Subcutaneous abdominal adipose tissue (tissue), 5 donors: ENCODE measurements at regions not wholly inside any gene's neighbourhood (a gene's known extent, or its start where the extent isn't known, plus 50 kb on each side); places are given as distances from the start of the nearest gene placed in this dataset.
"Not testable (repeated sequence)": the region's sequence is repeated elsewhere in the genome, so short reads cannot be mapped to it uniquely, and the experiment has no call there.

Experiments used
- H3K27ac ChIP-seq: one replicate; pipeline ENCODE4 v1.7.0; 2013; ENCODE audit warnings: low read depth, mild to moderate bottlenecking, inconsistent platforms, low read length, moderate library complexity
- H3K27me3 ChIP-seq, 5 donors: one replicate each; pipeline ENCODE4 v1.7.0; 2013; ENCODE audit warnings: low read length in 5 of 5, inconsistent platforms in 1 of 5; ENCODE audit not compliant: control insufficient read depth in 5 of 5, insufficient read depth in 4 of 5
- H3K36me3 ChIP-seq, 5 donors: one replicate each; pipeline ENCODE4 v1.7.0; 2013; ENCODE audit warnings: low read length in 5 of 5; ENCODE audit not compliant: control insufficient read depth in 5 of 5, insufficient read depth in 5 of 5
- H3K4me1 ChIP-seq, 5 donors: one replicate each; pipeline ENCODE4 v1.7.0; 2013; ENCODE audit warnings: low read length in 5 of 5, mild to moderate bottlenecking in 3 of 5, moderate library complexity in 1 of 5; ENCODE audit not compliant: control insufficient read depth in 5 of 5, insufficient read depth in 5 of 5
- H3K4me3 ChIP-seq, 5 donors: one replicate each; pipeline ENCODE4 v1.7.0; 2013; ENCODE audit warnings: low read length in 5 of 5, low read depth in 1 of 5
- H3K9ac ChIP-seq, 5 donors: one replicate each; pipeline ENCODE4 v1.7.0; 2013; ENCODE audit warnings: low read length in 5 of 5, mild to moderate bottlenecking in 4 of 5, moderate library complexity in 3 of 5
- H3K9me3 ChIP-seq, 5 donors: one replicate each; pipeline ENCODE4 v1.7.0; 2013; ENCODE audit warnings: low read length in 5 of 5; ENCODE audit not compliant: control insufficient read depth in 5 of 5
- donor health status: healthy.
- donor health status: healthy.
- donor health status: healthy.
- donor health status: healthy.
- donor health status: healthy.

GRCh38 chr17:20922128-20922670 is 120.6 kb downstream of the USP22 start:
- Histone ChIP-seq H3K4me1 (peaks cover 0 to 2% (median 0%) of the 10 kb centered on the region in 5 donors), H3K4me3 (no peak overlapping the region), H3K27me3 (no peaks in the 10 kb centered on the region), H3K9ac (no peak overlapping the region), H3K36me3 (no peaks in the 10 kb centered on the region), H3K27ac (no peak overlapping the region), H3K9me3 (no peaks in the 10 kb centered on the region)

GRCh38 chr17:20924306-20924705 is 118.5 kb downstream of the USP22 start:
- H3K27ac ChIP-seq: no peak overlapping the region
- H3K4me3 ChIP-seq: no peak overlapping the region
- no peaks in the 10 kb centered on the region for H3K27me3 ChIP-seq
- no peaks in the 10 kb centered on the region for H3K36me3 ChIP-seq
- no peak overlapping the region for H3K9ac ChIP-seq
- H3K4me1 ChIP-seq: peaks cover 0 to 2% (median 0%) of the 10 kb centered on the region in 5 donors
- H3K9me3 ChIP-seq: no peaks in the 10 kb centered on the region

GRCh38 chr17:20925091-20925490 is 117.7 kb downstream of the USP22 start:
- no peaks in the 10 kb centered on the region for H3K27me3 ChIP-seq
- H3K4me1 ChIP-seq: peaks cover 0 to 2% (median 0%) of the 10 kb centered on the region in 5 donors
- H3K27ac ChIP-seq: no peak overlapping the region
- H3K36me3 ChIP-seq: no peaks in the 10 kb centered on the region
- H3K9ac ChIP-seq: no peak overlapping the region
- no peaks in the 10 kb centered on the region for H3K9me3 ChIP-seq
- no peak overlapping the region for H3K4me3 ChIP-seq

GRCh38 chr17:20925954-20926353 is 116.9 kb downstream of the USP22 start:
- H3K4me1 ChIP-seq: peaks cover 0 to 2% (median 0%) of the 10 kb centered on the region in 5 donors
- H3K4me3 ChIP-seq: no peak overlapping the region
- H3K27ac ChIP-seq: no peak overlapping the region
- no peaks in the 10 kb centered on the region for H3K27me3 ChIP-seq
- H3K9me3 ChIP-seq: no peaks in the 10 kb centered on the region
- H3K9ac ChIP-seq: no peak overlapping the region
- no peaks in the 10 kb centered on the region for H3K36me3 ChIP-seq

GRCh38 chr17:20926532-20926931 is 116.3 kb downstream of the USP22 start:
- Histone ChIP-seq H3K27me3 (no peaks in the 10 kb centered on the region), H3K27ac (no peak overlapping the region), H3K36me3 (no peaks in the 10 kb centered on the region), H3K9ac (no peak overlapping the region), H3K9me3 (no peaks in the 10 kb centered on the region), H3K4me1 (peaks cover 0 to 2% (median 0%) of the 10 kb centered on the region in 5 donors), H3K4me3 (no peak overlapping the region)

- Histone ChIP-seq H3K9me3 (no peaks in the 10 kb centered on the region), H3K9ac (no peak overlapping the region), H3K4me3 (no peak overlapping the region), H3K36me3 (no peaks in the 10 kb centered on the region), H3K27me3 (no peaks in the 10 kb centered on the region), H3K27ac (no peak overlapping the region), H3K4me1 (peaks cover 0 to 2% (median 0%) of the 10 kb centered on the region in 5 donors)
Observed at GRCh38 chr17:20927308-20927977, 115.4 kb downstream of the USP22 start.

- Histone ChIP-seq H3K36me3 (no peaks in the 10 kb centered on the region), H3K27ac (no peak overlapping the region), H3K4me1 (peaks cover 0 to 3% (median 0%) of the 10 kb centered on the region in 5 donors), H3K9ac (no peak overlapping the region), H3K27me3 (no peaks in the 10 kb centered on the region), H3K4me3 (no peak overlapping the region), H3K9me3 (no peaks in the 10 kb centered on the region)
Observed at GRCh38 chr17:20929334-20929733, 113.5 kb downstream of the USP22 start.

- Histone ChIP-seq H3K27ac (no peak overlapping the region), H3K27me3 (no peaks in the 10 kb centered on the region), H3K9me3 (no peaks in the 10 kb centered on the region), H3K4me1 (peaks cover 0 to 5% (median 0%) of the 10 kb centered on the region in 5 donors), H3K4me3 (no peak overlapping the region), H3K9ac (no peak overlapping the region), H3K36me3 (no peaks in the 10 kb centered on the region)
Observed at GRCh38 chr17:20930081-20930760, 112.6 kb downstream of the USP22 start.

GRCh38 chr17:20933040-20933439 is 109.8 kb downstream of the USP22 start:
- H3K4me3 ChIP-seq, H3K27ac ChIP-seq, H3K9me3 ChIP-seq, H3K36me3 ChIP-seq, H3K27me3 ChIP-seq, H3K9ac ChIP-seq: not testable (repeated sequence)
- peaks cover 0 to 21% (median 4%) of the 10 kb centered on the region in 5 donors for H3K4me1 ChIP-seq

GRCh38 chr17:20934288-20934687 is 108.5 kb downstream of the USP22 start:
- no peaks in the 10 kb centered on the region for H3K27me3 ChIP-seq
- H3K9ac ChIP-seq: no peak overlapping the region
- H3K4me3 ChIP-seq: no peak overlapping the region
- H3K36me3 ChIP-seq: no peaks in the 10 kb centered on the region
- H3K9me3 ChIP-seq: no peaks in the 10 kb centered on the region
- no peak overlapping the region for H3K27ac ChIP-seq
- peaks cover 0 to 21% (median 4%) of the 10 kb centered on the region in 5 donors for H3K4me1 ChIP-seq
